Chondrocyte (in vitro differentiated cells): ENCODE measurements at regions not wholly inside any gene's neighbourhood (a gene's known extent, or its start where the extent isn't known, plus 50 kb on each side); places are given as distances from the start of the nearest gene placed in this dataset.
"Not testable (repeated sequence)": the region's sequence is repeated elsewhere in the genome, so short reads cannot be mapped to it uniquely, and the experiment has no call there.

Experiments
- DNase-seq: peaks from one replicate; pipeline ENCODE4 v3.0.0; 2021; ENCODE audit warnings: mixed read lengths, low spot score
- H3K27ac Mint-ChIP-seq: one replicate; pipeline ENCODE4 v1.8.0; 2021; ENCODE audit warnings: mild to moderate bottlenecking, moderate library complexity, mixed read lengths; ENCODE audit not compliant: unreplicated experiment
- H3K27me3 Mint-ChIP-seq: 2 replicates; pipeline ENCODE4 v1.8.0; 2021; ENCODE audit warnings: low read depth, mixed read lengths
- H3K36me3 Mint-ChIP-seq: 2 replicates; pipeline ENCODE4 v1.8.0; 2021; ENCODE audit warnings: low read depth, mixed read lengths
- H3K4me1 Mint-ChIP-seq: 2 replicates; pipeline ENCODE4 v1.8.0; 2021; ENCODE audit warnings: low read depth, mild to moderate bottlenecking, mixed read lengths
- H3K4me3 Mint-ChIP-seq: one replicate; pipeline ENCODE4 v1.8.0; 2021; ENCODE audit warnings: mild to moderate bottlenecking, moderate library complexity, mixed read lengths; ENCODE audit not compliant: unreplicated experiment
- H3K9me3 Mint-ChIP-seq: 2 replicates; pipeline ENCODE4 v1.8.0; 2021; ENCODE audit warnings: low read depth, mixed read lengths
- TF ChIP-seq, protein P1 (sequence below): fragments of 200-600 bp; sonication (generic); IDR thresholded peaks from 2 replicates; pipeline ENCODE4 v1.5.0; 2021; ENCODE audit warnings: antibody characterized with exemption, mild to moderate bottlenecking, moderate library complexity

DNA sequence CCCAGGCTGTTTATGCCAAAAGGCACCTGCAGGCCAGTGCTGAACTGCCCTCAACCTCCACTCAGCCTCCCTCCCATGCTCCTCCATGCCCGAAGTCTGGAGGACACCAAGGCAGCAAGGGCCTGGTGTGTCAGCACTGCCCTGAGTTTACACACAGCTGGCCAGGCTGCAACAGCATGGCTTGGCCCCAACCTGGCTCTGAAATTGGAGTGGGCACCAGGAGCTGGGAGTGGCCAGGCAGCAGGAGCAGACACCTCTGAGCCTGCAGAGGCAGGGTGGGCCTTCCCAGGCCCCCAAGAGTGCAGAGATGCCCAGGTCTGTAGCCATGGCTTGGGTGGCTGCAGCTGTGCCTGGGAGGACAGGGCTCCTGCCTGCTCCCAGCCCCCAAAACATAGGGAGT is 571.2 kb upstream of the ACTRT1 start:
- no peaks in the 10 kb centered on the region for H3K27me3 Mint-ChIP-seq
- H3K4me1 Mint-ChIP-seq: no peaks in the 10 kb centered on the region
- H3K36me3 Mint-ChIP-seq: no peaks in the 10 kb centered on the region
- no peak overlapping the region for H3K4me3 Mint-ChIP-seq
- H3K9me3 Mint-ChIP-seq: peaks cover 8% of the 10 kb centered on the region
- peak; percentile 79 for DNase-seq
- no peak overlapping the region for H3K27ac Mint-ChIP-seq
- TF ChIP-seq, protein P1, sequence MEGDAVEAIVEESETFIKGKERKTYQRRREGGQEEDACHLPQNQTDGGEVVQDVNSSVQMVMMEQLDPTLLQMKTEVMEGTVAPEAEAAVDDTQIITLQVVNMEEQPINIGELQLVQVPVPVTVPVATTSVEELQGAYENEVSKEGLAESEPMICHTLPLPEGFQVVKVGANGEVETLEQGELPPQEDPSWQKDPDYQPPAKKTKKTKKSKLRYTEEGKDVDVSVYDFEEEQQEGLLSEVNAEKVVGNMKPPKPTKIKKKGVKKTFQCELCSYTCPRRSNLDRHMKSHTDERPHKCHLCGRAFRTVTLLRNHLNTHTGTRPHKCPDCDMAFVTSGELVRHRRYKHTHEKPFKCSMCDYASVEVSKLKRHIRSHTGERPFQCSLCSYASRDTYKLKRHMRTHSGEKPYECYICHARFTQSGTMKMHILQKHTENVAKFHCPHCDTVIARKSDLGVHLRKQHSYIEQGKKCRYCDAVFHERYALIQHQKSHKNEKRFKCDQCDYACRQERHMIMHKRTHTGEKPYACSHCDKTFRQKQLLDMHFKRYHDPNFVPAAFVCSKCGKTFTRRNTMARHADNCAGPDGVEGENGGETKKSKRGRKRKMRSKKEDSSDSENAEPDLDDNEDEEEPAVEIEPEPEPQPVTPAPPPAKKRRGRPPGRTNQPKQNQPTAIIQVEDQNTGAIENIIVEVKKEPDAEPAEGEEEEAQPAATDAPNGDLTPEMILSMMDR: no peak

DNA sequence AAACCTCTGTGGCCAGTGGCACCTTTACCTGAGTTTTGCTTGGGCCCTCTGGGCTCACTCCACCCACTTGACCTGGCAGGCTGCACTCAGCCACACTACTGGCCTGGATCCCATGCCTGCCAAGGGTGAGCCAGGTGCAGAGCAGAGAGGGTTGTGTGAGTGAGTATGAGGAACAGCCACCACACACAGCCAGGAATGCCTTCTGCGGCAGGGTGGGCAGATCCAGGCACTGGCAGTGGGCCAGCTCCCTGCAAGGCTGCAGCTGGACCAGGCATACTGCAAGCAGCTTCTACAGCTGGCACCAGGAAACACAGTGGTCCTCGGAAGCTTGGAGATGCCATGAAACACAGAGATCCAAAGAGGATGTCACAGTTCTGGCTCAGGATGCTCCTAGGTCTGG is 570.1 kb upstream of the ACTRT1 start:
- TF ChIP-seq, protein P1: no peak
- DNase-seq: peak; percentile 62
- Mint-ChIP-seq H3K27me3 (no peaks in the 10 kb centered on the region), H3K27ac (no peak overlapping the region), H3K4me3 (no peak overlapping the region), H3K9me3 (peaks cover 8% of the 10 kb centered on the region), H3K36me3 (no peaks in the 10 kb centered on the region), H3K4me1 (no peaks in the 10 kb centered on the region)

DNA sequence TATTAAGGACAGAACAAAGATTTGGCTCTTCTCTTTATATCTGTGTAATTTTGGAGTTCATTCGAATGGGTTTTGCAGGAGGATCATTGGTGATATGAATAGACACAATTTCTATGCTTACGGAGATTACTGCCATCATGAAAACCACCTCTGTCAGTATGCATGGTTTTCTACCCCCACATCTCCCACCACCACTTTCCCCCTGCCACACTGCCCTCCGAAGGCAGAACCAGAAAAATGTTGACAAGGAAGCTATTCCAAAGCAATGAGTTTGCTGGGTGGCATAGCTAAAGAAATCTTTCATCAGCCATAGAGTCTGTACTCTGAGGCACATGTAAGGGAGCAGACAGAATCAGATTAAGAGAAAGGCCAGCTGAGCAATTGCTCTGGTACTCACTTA is 567.3 kb upstream of the ACTRT1 start:
- Mint-ChIP-seq H3K27ac (no peak overlapping the region), H3K4me3 (no peak overlapping the region), H3K36me3 (no peaks in the 10 kb centered on the region), H3K4me1 (no peaks in the 10 kb centered on the region), H3K27me3 (no peaks in the 10 kb centered on the region), H3K9me3 (peaks cover 9% of the 10 kb centered on the region)
- TF ChIP-seq, protein P1: no peak
- no peak for DNase-seq

DNA sequence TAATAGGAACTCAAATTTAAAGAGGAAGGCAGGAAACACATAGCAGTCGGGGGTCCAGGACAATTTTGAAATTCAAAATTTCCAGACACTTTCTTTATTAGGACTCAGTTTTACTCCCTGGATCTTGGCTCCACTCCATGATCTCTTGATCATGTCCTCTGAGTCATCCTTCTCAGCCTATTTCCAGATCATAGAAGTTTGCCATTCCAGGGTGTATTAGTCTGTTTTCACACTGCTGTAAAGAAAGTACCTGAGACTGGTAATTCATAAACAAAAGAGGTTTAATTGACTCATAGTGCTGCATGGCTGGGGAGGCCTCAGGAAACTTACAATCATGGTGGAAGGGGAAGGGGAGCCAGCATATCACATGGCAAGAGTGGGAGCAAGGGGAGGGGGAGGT is 564.7 kb upstream of the ACTRT1 start:
- H3K9me3 Mint-ChIP-seq: peaks cover 12% of the 10 kb centered on the region
- no peaks in the 10 kb centered on the region for H3K4me1 Mint-ChIP-seq
- no peak overlapping the region for H3K27ac Mint-ChIP-seq
- no peaks in the 10 kb centered on the region for H3K27me3 Mint-ChIP-seq
- TF ChIP-seq, protein P1: no peak
- H3K4me3 Mint-ChIP-seq: no peak overlapping the region
- H3K36me3 Mint-ChIP-seq: no peaks in the 10 kb centered on the region
- no peak for DNase-seq

DNA sequence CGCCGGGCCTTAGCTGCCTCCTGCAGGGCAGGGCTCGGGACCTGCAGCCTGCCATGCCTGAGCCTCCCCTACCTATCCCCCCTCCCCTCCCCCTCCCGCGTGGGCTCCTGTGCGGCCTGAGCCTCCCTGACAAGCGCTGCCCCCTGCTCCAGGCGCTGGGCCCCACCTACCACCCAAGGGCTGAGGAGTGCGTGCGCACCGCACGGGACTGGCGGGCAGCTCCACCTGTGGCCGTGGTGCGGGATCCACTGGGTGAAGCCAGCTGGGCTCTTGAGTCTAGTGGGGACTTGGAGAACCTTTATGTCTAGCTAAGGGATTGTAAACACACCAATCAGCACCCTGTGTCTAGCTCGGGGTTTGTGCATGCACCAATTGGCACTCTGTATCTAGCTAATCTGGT is 554.6 kb upstream of the ACTRT1 start:
- not testable (repeated sequence) for H3K27ac Mint-ChIP-seq, H3K4me3 Mint-ChIP-seq, H3K4me1 Mint-ChIP-seq, H3K36me3 Mint-ChIP-seq, H3K27me3 Mint-ChIP-seq
- DNase-seq: peak; percentile 90
- peaks cover 19% of the 10 kb centered on the region for H3K9me3 Mint-ChIP-seq

DNA sequence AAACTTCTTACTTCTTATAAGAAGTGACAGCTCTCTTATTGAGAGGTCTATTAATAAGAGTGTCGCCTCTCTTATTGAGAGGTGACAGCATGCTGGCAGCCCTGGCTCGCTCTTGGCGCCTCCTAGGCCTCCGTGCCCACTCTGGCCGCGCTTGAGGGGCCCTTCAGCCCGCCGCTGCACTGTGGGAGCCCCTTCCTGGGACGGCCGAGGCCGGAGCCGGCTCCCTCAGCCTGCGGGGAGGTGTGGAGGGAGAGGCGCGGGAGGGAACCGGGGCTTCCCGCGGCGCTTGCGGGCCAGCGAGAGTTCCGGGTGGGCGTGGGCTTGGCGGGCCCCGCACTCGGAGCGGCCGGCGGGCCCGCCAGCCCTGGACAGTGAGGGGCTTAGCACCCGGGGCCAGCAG is 554.2 kb upstream of the ACTRT1 start:
- H3K4me1 Mint-ChIP-seq, H3K27ac Mint-ChIP-seq, H3K4me3 Mint-ChIP-seq, H3K27me3 Mint-ChIP-seq, H3K36me3 Mint-ChIP-seq: not testable (repeated sequence)
- H3K9me3 Mint-ChIP-seq: peaks cover 14% of the 10 kb centered on the region
- peak; percentile 67 for DNase-seq
